ENCODE measurements at regions not wholly inside any gene's neighbourhood (a gene's known extent, or its start where the extent isn't known, plus 50 kb on each side); places are given as distances from the start of the nearest gene placed in this dataset.

DNA sequence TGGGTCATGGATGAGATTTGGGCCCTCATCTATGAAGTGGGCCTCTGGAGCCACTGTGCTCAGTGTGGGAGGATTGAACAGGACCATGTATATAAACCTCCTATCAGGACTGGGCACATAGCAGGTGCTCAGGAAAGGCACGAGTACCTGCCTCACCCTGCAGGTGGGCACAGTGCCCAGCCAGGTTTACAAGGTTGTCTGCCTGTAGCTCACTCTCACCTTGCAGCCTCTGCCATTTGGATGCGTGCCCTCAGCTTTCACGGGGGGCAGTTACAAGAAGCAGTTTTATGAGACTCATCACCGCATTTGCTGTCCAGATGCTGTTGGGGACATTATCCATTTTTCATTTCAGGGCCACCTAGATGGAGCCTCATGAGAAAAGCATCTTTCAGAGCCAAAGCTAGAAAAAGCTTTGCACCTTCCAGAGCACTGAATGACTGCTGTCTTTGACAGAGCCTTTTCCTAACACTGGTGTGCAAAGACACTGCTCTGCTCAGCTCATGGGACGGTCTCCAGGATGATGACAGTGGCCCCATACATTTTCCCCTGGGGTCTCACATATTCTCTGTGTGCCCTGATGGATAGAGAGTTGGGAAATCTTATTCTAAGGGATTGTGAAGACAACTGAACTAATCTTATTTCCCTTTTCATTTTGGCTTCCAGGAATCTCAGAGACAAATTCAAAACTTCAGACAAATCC lies 327.5 kb upstream of the RTL1 start:
- Histone ChIP-seq H3K27ac (ENCODE audit: low read depth, low read length) (no peak overlapping the region), H3K27me3 (ENCODE audit: insufficient read depth, low read length) (no peaks in the 10 kb centered on the region), H3K4me3 (ENCODE audit: low read length) (no peak overlapping the region), H3K9me3 (ENCODE audit: insufficient read depth, low read depth, low read length) (no peaks in the 10 kb centered on the region), H3K4me1 (ENCODE audit: insufficient read depth, low read length) (no peaks in the 10 kb centered on the region), H3K9ac (ENCODE audit: low read depth, low read length) (no peak overlapping the region), H3K36me3 (ENCODE audit: insufficient read depth, low read length) (no peaks in the 10 kb centered on the region)
- WGBS, result 96% methylated on average over 5 of the region's 5 CpGs

DNA sequence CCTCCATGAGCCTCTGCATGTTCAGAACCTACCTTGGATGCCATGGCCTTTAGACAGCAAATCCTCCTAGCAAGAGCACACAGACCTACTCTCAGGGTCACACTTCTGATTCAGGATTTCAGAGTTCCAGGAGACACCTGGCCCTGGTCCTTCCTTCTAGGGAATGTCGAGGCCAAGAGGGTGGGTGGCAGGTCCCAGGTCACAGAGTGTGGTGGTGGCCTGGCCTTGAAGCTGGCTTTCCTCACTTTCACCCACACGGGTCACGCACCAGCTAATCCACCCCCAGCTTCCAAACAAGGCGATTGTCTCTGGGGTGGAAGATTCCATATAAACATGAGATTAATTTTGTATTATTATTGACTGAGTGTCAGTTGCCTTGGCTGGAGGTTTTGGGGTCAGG lies 328.3 kb upstream of the RTL1 start:
- no peaks in the 10 kb centered on the region for H3K27me3 ChIP-seq (ENCODE audit: insufficient read depth, low read length)
- H3K4me1 ChIP-seq (ENCODE audit: insufficient read depth, low read length), result no peaks in the 10 kb centered on the region
- WGBS, result 92% methylated on average over 1 of the region's 4 CpGs
- no peak overlapping the region for H3K27ac ChIP-seq (ENCODE audit: low read depth, low read length)
- no peaks in the 10 kb centered on the region for H3K36me3 ChIP-seq (ENCODE audit: insufficient read depth, low read length)
- H3K9me3 ChIP-seq (ENCODE audit: insufficient read depth, low read depth, low read length), result no peaks in the 10 kb centered on the region
- no peak overlapping the region for H3K4me3 ChIP-seq (ENCODE audit: low read length)
- H3K9ac ChIP-seq (ENCODE audit: low read depth, low read length), result no peak overlapping the region

DNA sequence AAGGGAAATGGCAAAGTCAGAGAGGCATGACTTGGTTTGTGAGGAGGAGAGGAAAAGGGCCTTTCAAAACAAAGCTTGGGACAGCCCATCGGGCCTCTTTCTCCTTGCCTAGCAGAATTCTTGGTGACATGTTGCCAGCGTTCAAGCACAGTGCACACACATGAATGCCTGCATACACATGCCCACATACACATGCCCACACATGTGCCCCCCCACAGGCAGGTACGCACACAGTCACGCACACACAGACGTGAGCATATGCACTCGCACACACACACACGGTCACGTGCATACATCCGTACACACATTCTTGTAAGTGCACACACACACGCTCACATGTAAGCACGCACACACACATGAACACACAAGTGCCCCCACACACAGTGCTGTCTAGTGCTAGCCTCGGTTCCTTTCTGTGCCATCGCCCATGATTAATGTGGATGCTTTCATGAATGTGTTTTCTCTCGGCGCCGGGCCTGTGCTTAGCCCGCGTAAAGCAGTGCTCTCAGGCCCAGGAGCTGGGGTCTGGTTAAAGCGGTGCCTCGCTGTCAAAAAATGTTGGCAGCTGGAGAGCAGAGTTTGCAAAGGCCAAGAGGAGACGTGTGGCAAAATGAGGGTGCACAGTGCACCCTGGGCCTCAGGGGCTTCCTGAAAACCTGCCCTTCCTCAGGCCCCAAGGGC lies 328.8 kb upstream of the DIO3 start:
- Histone ChIP-seq H3K4me3 (ENCODE audit: low read length) (no peak overlapping the region), H3K36me3 (ENCODE audit: insufficient read depth, low read length) (no peaks in the 10 kb centered on the region), H3K27me3 (ENCODE audit: insufficient read depth, low read length) (no peaks in the 10 kb centered on the region), H3K27ac (ENCODE audit: low read depth, low read length) (no peak overlapping the region), H3K4me1 (ENCODE audit: insufficient read depth, low read length) (no peaks in the 10 kb centered on the region), H3K9ac (ENCODE audit: low read depth, low read length) (no peak overlapping the region), H3K9me3 (ENCODE audit: insufficient read depth, low read depth, low read length) (no peaks in the 10 kb centered on the region)
- WGBS, result 96% methylated on average over 21 of the region's 21 CpGs

DNA sequence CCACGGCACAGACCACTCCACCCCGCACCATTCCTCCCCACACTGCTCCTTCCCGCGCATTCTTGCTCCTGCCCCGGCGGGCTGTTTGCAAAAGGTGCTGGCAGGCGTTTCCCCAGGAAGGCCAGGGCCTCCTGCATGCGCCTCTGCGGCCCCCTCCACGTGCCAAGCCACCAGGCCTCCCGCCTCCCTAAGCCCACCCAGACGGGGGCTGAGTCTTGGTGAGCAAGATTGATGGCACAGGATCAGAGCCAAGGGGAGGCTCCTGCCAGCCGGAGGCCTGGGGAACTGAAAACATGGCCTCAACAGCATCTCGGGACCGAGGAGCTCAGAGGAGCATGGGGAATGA lies 328.3 kb upstream of the DIO3 start:
- Histone ChIP-seq H3K9me3 (ENCODE audit: insufficient read depth, low read depth, low read length) (no peaks in the 10 kb centered on the region), H3K27ac (ENCODE audit: low read depth, low read length) (no peak overlapping the region), H3K9ac (ENCODE audit: low read depth, low read length) (no peak overlapping the region), H3K27me3 (ENCODE audit: insufficient read depth, low read length) (no peaks in the 10 kb centered on the region), H3K4me3 (ENCODE audit: low read length) (no peak overlapping the region), H3K36me3 (ENCODE audit: insufficient read depth, low read length) (no peaks in the 10 kb centered on the region), H3K4me1 (ENCODE audit: insufficient read depth, low read length) (no peaks in the 10 kb centered on the region)
- WGBS, result 88% methylated on average over 15 of the region's 15 CpGs

DNA sequence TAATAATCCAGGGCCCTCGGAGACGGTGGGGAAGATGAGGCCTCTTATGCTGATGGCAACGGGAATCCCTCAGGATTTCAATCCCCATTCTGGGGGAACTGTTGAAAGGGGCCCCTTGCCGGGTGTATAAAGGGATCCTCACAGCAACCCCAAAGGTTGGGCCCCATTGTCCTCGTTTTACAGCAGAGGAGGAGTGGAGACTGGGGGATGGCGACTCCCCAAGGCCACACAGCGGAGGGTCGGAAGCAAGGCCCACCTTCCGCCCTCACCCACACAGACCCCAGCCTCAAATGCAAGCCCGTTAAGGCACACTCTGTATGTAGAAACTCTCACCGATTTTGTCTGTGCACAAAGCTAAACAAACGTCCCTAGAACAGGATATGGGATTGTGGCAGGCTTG lies 327.9 kb upstream of the DIO3 start:
- Histone ChIP-seq H3K27ac (ENCODE audit: low read depth, low read length) (no peak overlapping the region), H3K9me3 (ENCODE audit: insufficient read depth, low read depth, low read length) (no peaks in the 10 kb centered on the region), H3K9ac (ENCODE audit: low read depth, low read length) (no peak overlapping the region), H3K36me3 (ENCODE audit: insufficient read depth, low read length) (no peaks in the 10 kb centered on the region), H3K4me3 (ENCODE audit: low read length) (no peak overlapping the region), H3K4me1 (ENCODE audit: insufficient read depth, low read length) (no peaks in the 10 kb centered on the region), H3K27me3 (ENCODE audit: insufficient read depth, low read length) (no peaks in the 10 kb centered on the region)
- WGBS, result 91% methylated on average over 12 of the region's 12 CpGs

DNA sequence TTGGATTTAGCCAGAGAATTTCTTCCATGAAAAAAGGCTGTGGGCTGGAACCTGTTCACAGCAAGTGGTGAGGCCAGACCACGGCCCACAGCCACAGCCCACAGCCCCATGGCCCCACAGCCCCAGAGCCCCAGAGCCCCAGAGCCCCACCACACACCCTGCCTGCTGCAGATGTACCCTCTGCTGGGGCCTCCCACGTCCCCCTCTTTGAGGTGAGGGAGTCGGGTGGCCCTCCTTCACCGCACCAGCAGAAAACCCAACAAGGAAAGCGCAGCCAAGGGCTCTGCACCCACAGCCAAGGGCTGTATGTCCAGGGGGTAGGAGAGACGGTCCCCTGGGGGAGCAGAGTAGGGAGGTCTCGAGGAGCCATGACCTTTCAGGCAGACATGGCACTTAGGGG lies 327.5 kb upstream of the DIO3 start:
- H3K27ac ChIP-seq (ENCODE audit: low read depth, low read length), result no peak overlapping the region
- H3K9me3 ChIP-seq (ENCODE audit: insufficient read depth, low read depth, low read length), result no peaks in the 10 kb centered on the region
- WGBS, result 89% methylated on average over 7 of the region's 7 CpGs
- H3K4me3 ChIP-seq (ENCODE audit: low read length), result no peak overlapping the region
- H3K9ac ChIP-seq (ENCODE audit: low read depth, low read length), result no peak overlapping the region
- H3K27me3 ChIP-seq (ENCODE audit: insufficient read depth, low read length), result no peaks in the 10 kb centered on the region
- no peaks in the 10 kb centered on the region for H3K4me1 ChIP-seq (ENCODE audit: insufficient read depth, low read length)
- H3K36me3 ChIP-seq (ENCODE audit: insufficient read depth, low read length), result no peaks in the 10 kb centered on the region

DNA sequence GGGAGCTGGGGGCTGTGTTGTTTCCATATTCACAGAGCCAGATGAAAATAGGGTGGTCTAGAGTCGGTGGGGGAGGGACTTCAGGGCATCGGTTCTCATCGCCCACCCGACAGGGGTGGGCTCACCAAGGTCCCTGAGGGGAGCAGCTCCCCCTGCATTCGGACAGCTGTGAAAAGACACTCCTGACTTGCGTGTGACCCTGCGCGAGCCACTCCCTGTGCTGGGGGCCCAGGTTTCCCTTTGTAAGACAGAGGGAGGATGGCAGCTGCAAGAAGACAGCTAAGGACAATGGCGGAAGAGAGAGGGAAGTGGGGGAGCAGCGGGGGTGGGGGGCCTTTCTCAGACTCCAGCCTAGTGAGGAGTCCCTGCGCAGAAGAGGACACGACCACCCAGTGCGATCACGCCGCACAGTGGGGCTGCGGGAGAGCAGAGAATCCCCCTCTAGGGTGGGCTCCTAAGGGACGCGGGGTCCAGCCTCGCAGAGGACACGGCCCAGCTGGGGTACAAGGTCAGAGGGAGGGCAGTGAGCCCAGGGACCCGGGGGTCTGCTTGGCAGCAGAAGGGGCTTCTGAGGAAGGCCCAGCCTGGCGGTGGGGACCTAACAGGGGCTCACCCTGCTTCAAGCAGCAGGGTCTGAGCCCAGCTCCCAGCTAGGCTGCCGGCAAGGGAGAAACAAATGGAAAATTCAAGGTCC lies 326.9 kb upstream of the DIO3 start:
- H3K4me3 ChIP-seq (ENCODE audit: low read length), result no peak overlapping the region
- H3K9ac ChIP-seq (ENCODE audit: low read depth, low read length), result no peak overlapping the region
- H3K27ac ChIP-seq (ENCODE audit: low read depth, low read length), result no peak overlapping the region
- no peaks in the 10 kb centered on the region for H3K9me3 ChIP-seq (ENCODE audit: insufficient read depth, low read depth, low read length)
- H3K36me3 ChIP-seq (ENCODE audit: insufficient read depth, low read length), result no peaks in the 10 kb centered on the region
- H3K4me1 ChIP-seq (ENCODE audit: insufficient read depth, low read length), result no peaks in the 10 kb centered on the region
- H3K27me3 ChIP-seq (ENCODE audit: insufficient read depth, low read length), result no peaks in the 10 kb centered on the region
- 90% methylated on average over 23 of the region's 23 CpGs for WGBS

DNA sequence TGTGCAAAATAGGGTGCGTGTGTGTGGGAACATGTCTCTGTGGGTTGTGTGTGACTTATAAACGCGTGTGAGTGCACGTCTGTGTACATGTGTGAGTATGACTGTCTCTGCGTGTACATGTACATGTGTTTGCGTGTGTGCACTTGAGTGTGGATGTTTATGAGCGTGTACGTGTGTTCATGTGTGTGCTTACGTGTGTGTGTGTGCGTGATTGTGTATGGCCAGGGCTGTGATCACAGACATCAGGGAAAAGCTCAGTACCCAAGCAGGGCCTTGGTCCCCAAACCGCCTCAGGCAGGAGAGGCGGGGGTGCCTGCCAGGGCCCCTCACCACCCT lies 326.3 kb upstream of the DIO3 start:
- H3K4me3 ChIP-seq (ENCODE audit: low read length), result no peak overlapping the region
- H3K36me3 ChIP-seq (ENCODE audit: insufficient read depth, low read length), result no peaks in the 10 kb centered on the region
- no peaks in the 10 kb centered on the region for H3K27me3 ChIP-seq (ENCODE audit: insufficient read depth, low read length)
- WGBS, result 81% methylated on average over 12 of the region's 12 CpGs
- no peak overlapping the region for H3K9ac ChIP-seq (ENCODE audit: low read depth, low read length)
- no peak overlapping the region for H3K27ac ChIP-seq (ENCODE audit: low read depth, low read length)
- no peaks in the 10 kb centered on the region for H3K4me1 ChIP-seq (ENCODE audit: insufficient read depth, low read length)
- no peaks in the 10 kb centered on the region for H3K9me3 ChIP-seq (ENCODE audit: insufficient read depth, low read depth, low read length)

DNA sequence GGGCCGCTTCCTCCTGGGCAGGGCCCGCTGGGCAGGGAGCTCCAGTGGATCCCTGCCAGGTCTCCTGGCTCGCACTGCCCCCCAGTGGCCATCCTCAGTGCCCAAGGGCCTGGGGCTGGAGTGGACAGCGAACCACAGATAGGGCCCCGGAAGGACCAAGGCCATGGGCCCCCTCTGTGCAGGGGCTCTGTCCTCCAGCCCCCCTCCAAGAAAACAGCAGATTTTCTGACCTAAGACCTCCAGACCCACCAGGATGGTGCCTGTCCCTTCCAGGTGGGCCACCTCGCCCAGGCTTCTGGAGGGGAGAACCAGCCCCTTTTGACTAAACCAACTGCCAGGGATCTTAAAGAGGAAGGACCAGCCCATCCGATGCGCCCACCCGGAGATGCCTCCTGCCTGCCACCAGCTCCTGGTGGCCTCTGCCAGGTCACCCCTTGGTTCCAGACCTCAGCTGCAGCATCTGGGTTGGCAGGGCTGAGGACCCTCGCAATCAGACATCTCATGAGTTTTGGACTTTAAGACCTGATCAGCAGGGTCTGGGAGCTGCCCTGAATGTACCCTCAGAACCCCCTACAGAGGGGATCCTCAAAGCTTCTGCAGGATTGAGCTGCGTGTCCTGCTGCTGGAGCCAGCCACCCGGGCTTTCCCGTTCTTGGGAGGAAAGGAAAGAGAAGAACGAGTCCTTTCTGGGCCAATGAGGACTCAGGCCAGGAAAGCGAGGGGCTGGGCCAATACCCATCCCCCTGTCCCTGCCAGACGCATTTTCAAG lies 325.8 kb upstream of the DIO3 start:
- no peaks in the 10 kb centered on the region for H3K27me3 ChIP-seq (ENCODE audit: insufficient read depth, low read length)
- no peaks in the 10 kb centered on the region for H3K36me3 ChIP-seq (ENCODE audit: insufficient read depth, low read length)
- no peaks in the 10 kb centered on the region for H3K4me1 ChIP-seq (ENCODE audit: insufficient read depth, low read length)
- no peak overlapping the region for H3K27ac ChIP-seq (ENCODE audit: low read depth, low read length)
- H3K9ac ChIP-seq (ENCODE audit: low read depth, low read length), result no peak overlapping the region
- 63% methylated on average over 16 of the region's 16 CpGs for WGBS
- H3K9me3 ChIP-seq (ENCODE audit: insufficient read depth, low read depth, low read length), result no peaks in the 10 kb centered on the region
- H3K4me3 ChIP-seq (ENCODE audit: low read length), result no peak overlapping the region

DNA sequence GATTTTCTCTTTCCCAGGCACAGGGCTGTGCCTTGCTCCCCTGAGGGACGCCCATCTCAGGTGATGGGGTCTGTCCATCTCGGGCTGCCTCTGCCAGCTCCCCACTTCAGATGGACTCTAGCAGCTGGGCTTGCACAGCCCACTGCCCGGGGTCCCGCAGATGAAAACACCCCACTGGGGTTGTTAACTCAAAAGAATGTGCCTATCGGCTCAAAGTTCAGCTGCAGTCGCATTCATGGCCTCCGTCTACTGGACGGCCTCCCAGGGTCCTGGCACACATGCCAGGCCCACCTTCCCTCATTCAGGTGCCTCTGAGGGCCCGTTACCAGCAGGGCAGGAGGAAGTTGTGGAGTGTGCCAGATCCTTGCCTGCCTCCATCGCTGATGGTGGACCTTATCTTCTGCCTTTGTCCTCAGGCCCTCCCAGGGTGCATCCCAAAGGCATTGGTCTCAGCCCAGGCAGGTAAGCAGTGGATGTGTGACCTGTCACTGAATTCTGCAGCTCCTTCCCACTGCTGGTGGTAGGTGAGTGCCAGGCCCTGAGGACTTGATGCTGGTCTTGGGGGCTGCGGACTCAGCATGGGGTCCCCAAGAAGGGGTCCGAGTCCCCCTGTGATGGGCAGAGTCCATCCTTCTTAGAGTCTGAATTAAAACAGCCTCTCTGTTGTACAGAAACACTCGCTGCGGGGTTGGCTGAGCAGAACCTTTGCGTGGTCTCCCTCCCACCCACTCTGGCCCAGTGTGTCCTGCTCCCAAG lies 324.6 kb upstream of the DIO3 start:
- Histone ChIP-seq H3K4me3 (ENCODE audit: low read length) (no peak overlapping the region), H3K27me3 (ENCODE audit: insufficient read depth, low read length) (no peaks in the 10 kb centered on the region), H3K4me1 (ENCODE audit: insufficient read depth, low read length) (no peaks in the 10 kb centered on the region; the same call in 1 of the 2 replicates), H3K9me3 (ENCODE audit: insufficient read depth, low read depth, low read length) (no peaks in the 10 kb centered on the region), H3K36me3 (ENCODE audit: insufficient read depth, low read length) (no peaks in the 10 kb centered on the region), H3K27ac (ENCODE audit: low read depth, low read length) (no peak overlapping the region), H3K9ac (ENCODE audit: low read depth, low read length) (no peak overlapping the region)
- WGBS, result 94% methylated on average over 15 of the region's 15 CpGs

DNA sequence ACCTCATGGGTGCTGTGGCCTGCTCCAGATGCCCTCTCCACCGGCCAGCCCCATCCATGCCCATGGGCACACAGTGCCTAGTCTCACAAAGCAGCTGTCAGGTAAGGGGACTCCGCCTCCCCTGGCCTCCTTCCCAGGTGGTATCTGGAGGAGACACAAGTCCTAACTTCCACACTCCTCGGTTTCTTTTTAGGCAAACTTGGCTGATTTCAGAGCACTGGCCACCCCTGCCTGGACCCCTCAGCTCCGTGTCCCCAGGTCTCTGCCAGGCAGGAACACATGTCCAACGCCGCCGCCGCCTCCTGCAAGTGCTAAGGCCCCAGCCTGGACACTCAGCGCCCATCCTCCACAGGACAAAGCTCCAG lies 324.1 kb upstream of the DIO3 start:
- H3K9me3 ChIP-seq (ENCODE audit: insufficient read depth, low read depth, low read length), result no peaks in the 10 kb centered on the region
- no peak overlapping the region for H3K9ac ChIP-seq (ENCODE audit: low read depth, low read length)
- H3K4me3 ChIP-seq (ENCODE audit: low read length), result no peak overlapping the region
- 89% methylated on average over 9 of the region's 9 CpGs for WGBS
- no peaks in the 10 kb centered on the region for H3K36me3 ChIP-seq (ENCODE audit: insufficient read depth, low read length)
- no peaks in the 10 kb centered on the region for H3K27me3 ChIP-seq (ENCODE audit: insufficient read depth, low read length)
- H3K4me1 ChIP-seq (ENCODE audit: insufficient read depth, low read length), result no peaks in the 10 kb centered on the region; the same call in 1 of the 2 replicates
- no peak overlapping the region for H3K27ac ChIP-seq (ENCODE audit: low read depth, low read length)
